ENCODE measurements at regions not wholly inside any gene's neighbourhood (a gene's known extent, or its start where the extent isn't known, plus 50 kb on each side); places are given as distances from the start of the nearest gene placed in this dataset.

GRCh38 chr11:81907996-81908395 lies 825.7 kb downstream of the FAM181B start:
- H3K9ac ChIP-seq: no peak overlapping the region
- no peaks in the 10 kb centered on the region for H3K36me3 Mint-ChIP-seq
- no peaks in the 10 kb centered on the region for H3K27me3 Mint-ChIP-seq (ENCODE audit: insufficient read depth, low read depth)
- TF ChIP-seq EZH2phosphoT487 (IDR thresholded peaks at IDR 0.05): no peak
- no peak for TF ChIP-seq EZH2 (IDR thresholded peaks at IDR 0.05)
- TF ChIP-seq CTCF (IDR thresholded peaks at IDR 0.05): no peak
- H3K27ac ChIP-seq: no peak overlapping the region
- no peaks in the 10 kb centered on the region for H3K4me1 ChIP-seq
- H2AFZ ChIP-seq (replicated peaks): no peak overlapping the region
- no peaks in the 10 kb centered on the region for H3F3A ChIP-seq (ENCODE audit: low read depth)
- no peak for DNase-seq (ENCODE audit: low spot score)
- H3K4me3 Mint-ChIP-seq: no peak overlapping the region
- H4K20me1 ChIP-seq (ENCODE audit: low read depth): no peaks in the 10 kb centered on the region
- no peaks in the 10 kb centered on the region for H3K9me3 Mint-ChIP-seq
- H3K9me3 ChIP-seq (ENCODE audit: low read depth): no peaks in the 10 kb centered on the region
- no peaks in the 10 kb centered on the region for H3K4me1 Mint-ChIP-seq
- H3K36me3 ChIP-seq: no peaks in the 10 kb centered on the region
- no peak overlapping the region for H3K4me2 ChIP-seq
- no peaks in the 10 kb centered on the region for H3K79me2 ChIP-seq (ENCODE audit: low read depth)
- H3K4me3 ChIP-seq: no peak overlapping the region
- H3K27ac Mint-ChIP-seq: no peak overlapping the region
- H3K27me3 ChIP-seq: no peaks in the 10 kb centered on the region

- no peaks in the 10 kb centered on the region for H3K9me3 Mint-ChIP-seq
- no peak overlapping the region for H3K4me3 Mint-ChIP-seq
- H3K4me3 ChIP-seq: no peak overlapping the region
- H3K9ac ChIP-seq: no peak overlapping the region
- no peaks in the 10 kb centered on the region for H3K4me1 Mint-ChIP-seq
- no peaks in the 10 kb centered on the region for H3K4me1 ChIP-seq
- no peaks in the 10 kb centered on the region for H3K27me3 ChIP-seq
- no peak overlapping the region for H3K27ac ChIP-seq
- TF ChIP-seq EZH2phosphoT487 (IDR thresholded peaks at IDR 0.05) (no peak), CTCF (IDR thresholded peaks at IDR 0.05) (no peak), EZH2 (IDR thresholded peaks at IDR 0.05) (no peak)
- no peak overlapping the region for H3K4me2 ChIP-seq
- no peaks in the 10 kb centered on the region for H3K36me3 ChIP-seq
- H3K27me3 Mint-ChIP-seq (ENCODE audit: insufficient read depth, low read depth): no peaks in the 10 kb centered on the region
- H3F3A ChIP-seq (ENCODE audit: low read depth): no peaks in the 10 kb centered on the region
- H3K9me3 ChIP-seq (ENCODE audit: low read depth): no peaks in the 10 kb centered on the region
- H3K36me3 Mint-ChIP-seq: no peaks in the 10 kb centered on the region
- no peak overlapping the region for H3K27ac Mint-ChIP-seq
- H2AFZ ChIP-seq (replicated peaks): no peak overlapping the region
- no peaks in the 10 kb centered on the region for H3K79me2 ChIP-seq (ENCODE audit: low read depth)
- no peak for DNase-seq (ENCODE audit: low spot score)
- no peaks in the 10 kb centered on the region for H4K20me1 ChIP-seq (ENCODE audit: low read depth)
These were observed 834.5 kb downstream of the FAM181B start for GRCh38 chr11:81899156-81899555.

- Histone ChIP-seq H3K9ac (no peak overlapping the region), H3K27ac (no peak overlapping the region), H3K36me3 (no peaks in the 10 kb centered on the region), H2AFZ (replicated peaks) (no peak overlapping the region), H3K4me3 (no peak overlapping the region), H3K79me2 (ENCODE audit: low read depth) (no peaks in the 10 kb centered on the region), H3K27me3 (no peaks in the 10 kb centered on the region), H3K9me3 (ENCODE audit: low read depth) (no peaks in the 10 kb centered on the region), H4K20me1 (ENCODE audit: low read depth) (no peaks in the 10 kb centered on the region), H3K4me2 (no peak overlapping the region), H3F3A (ENCODE audit: low read depth) (no peaks in the 10 kb centered on the region), H3K4me1 (no peaks in the 10 kb centered on the region)
- no peaks in the 10 kb centered on the region for H3K27me3 Mint-ChIP-seq (ENCODE audit: insufficient read depth, low read depth)
- no peaks in the 10 kb centered on the region for H3K9me3 Mint-ChIP-seq
- H3K36me3 Mint-ChIP-seq: no peaks in the 10 kb centered on the region
- no peak overlapping the region for H3K4me3 Mint-ChIP-seq
- H3K4me1 Mint-ChIP-seq: no peaks in the 10 kb centered on the region
- no peak for DNase-seq (ENCODE audit: low spot score)
- TF ChIP-seq EZH2phosphoT487 (IDR thresholded peaks at IDR 0.05) (no peak), CTCF (IDR thresholded peaks at IDR 0.05) (no peak), EZH2 (IDR thresholded peaks at IDR 0.05) (no peak)
- H3K27ac Mint-ChIP-seq: no peak overlapping the region
These were observed 836.0 kb downstream of the FAM181B start for GRCh38 chr11:81897639-81898038.

- Histone ChIP-seq H3K79me2 (ENCODE audit: low read depth) (no peaks in the 10 kb centered on the region), H3K4me3 (no peak overlapping the region), H3K36me3 (no peaks in the 10 kb centered on the region), H2AFZ (replicated peaks) (no peak overlapping the region), H3K27ac (no peak overlapping the region), H3K4me1 (no peaks in the 10 kb centered on the region), H3K9me3 (ENCODE audit: low read depth) (no peaks in the 10 kb centered on the region), H3F3A (ENCODE audit: low read depth) (no peaks in the 10 kb centered on the region), H3K4me2 (no peak overlapping the region), H3K27me3 (no peaks in the 10 kb centered on the region), H4K20me1 (ENCODE audit: low read depth) (no peaks in the 10 kb centered on the region), H3K9ac (no peak overlapping the region)
- Mint-ChIP-seq H3K27me3 (ENCODE audit: insufficient read depth, low read depth) (no peaks in the 10 kb centered on the region), H3K4me1 (no peaks in the 10 kb centered on the region), H3K36me3 (no peaks in the 10 kb centered on the region), H3K27ac (no peak overlapping the region), H3K4me3 (no peak overlapping the region), H3K9me3 (no peaks in the 10 kb centered on the region)
- DNase-seq (ENCODE audit: low spot score): no peak
- TF ChIP-seq EZH2phosphoT487 (IDR thresholded peaks at IDR 0.05) (no peak), EZH2 (IDR thresholded peaks at IDR 0.05) (no peak), CTCF (IDR thresholded peaks at IDR 0.05) (no peak)
These were observed 838.4 kb downstream of the FAM181B start for GRCh38 chr11:81895258-81895657.

Measured in neural progenitor cell (in vitro differentiated cells).